Uterus (tissue), 2 donors: ENCODE measurements at regions not wholly inside any gene's neighbourhood (a gene's known extent, or its start where the extent isn't known, plus 50 kb on each side); places are given as distances from the start of the nearest gene placed in this dataset.

Source experiments
- POLR2A ChIP-seq, 2 donors: fragments of 450-650 bp; IDR thresholded peaks; one replicate each; pipeline ENCODE4 v1.6.1; 2016; ENCODE audit warnings: antibody characterized with exemption in 2 of 2, mild to moderate bottlenecking in 1 of 2, moderate library complexity in 1 of 2
- TF ChIP-seq, protein P1 (sequence below), 4 experiments: fragments of 200-600 bp in 2 of 4; fragments of 450-650 bp in 2 of 4; sonication (generic) in 2 of 4; IDR thresholded peaks; one replicate each; pipeline ENCODE4 v1.5.1; 2016 to 2019; ENCODE audit warnings: antibody characterized with exemption in 4 of 4, mild to moderate bottlenecking in 2 of 4, moderate library complexity in 1 of 4

DNA sequence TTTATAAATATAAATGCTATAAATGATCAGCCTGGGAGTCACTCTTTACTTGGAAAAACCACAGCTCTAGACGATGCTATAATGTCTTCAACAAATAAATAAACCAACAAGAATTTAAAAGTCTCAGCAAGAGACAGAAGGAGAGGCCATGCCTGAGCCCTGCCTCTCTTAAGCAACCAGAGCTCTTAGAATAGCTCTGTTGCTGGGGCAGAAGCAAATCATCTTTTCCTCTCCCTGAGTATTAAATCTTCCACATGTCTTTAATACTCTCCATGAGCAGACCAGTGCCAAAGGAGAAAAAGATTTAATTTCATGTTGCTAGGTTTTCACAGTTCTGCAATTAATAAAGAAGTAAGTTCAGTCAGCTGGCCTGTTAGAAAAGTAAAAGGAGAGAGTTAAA is 408.0 kb upstream of the SLC30A5 start:
- TF ChIP-seq, protein P1, sequence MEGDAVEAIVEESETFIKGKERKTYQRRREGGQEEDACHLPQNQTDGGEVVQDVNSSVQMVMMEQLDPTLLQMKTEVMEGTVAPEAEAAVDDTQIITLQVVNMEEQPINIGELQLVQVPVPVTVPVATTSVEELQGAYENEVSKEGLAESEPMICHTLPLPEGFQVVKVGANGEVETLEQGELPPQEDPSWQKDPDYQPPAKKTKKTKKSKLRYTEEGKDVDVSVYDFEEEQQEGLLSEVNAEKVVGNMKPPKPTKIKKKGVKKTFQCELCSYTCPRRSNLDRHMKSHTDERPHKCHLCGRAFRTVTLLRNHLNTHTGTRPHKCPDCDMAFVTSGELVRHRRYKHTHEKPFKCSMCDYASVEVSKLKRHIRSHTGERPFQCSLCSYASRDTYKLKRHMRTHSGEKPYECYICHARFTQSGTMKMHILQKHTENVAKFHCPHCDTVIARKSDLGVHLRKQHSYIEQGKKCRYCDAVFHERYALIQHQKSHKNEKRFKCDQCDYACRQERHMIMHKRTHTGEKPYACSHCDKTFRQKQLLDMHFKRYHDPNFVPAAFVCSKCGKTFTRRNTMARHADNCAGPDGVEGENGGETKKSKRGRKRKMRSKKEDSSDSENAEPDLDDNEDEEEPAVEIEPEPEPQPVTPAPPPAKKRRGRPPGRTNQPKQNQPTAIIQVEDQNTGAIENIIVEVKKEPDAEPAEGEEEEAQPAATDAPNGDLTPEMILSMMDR (IDR thresholded peaks at IDR 0.05) = no peak
- TF ChIP-seq POLR2A (IDR thresholded peaks at IDR 0.05) = no peak
